H1 (cell line): ENCODE measurements at regions not wholly inside any gene's neighbourhood (a gene's known extent, or its start where the extent isn't known, plus 50 kb on each side); places are given as distances from the start of the nearest gene placed in this dataset.

Experiments
- CTCF ChIA-PET: fragments of 300-600 bp; sonication (Branson Sonifier 250); formaldehyde crosslinking; loops from one replicate; lab custom pipeline; 2021; ENCODE audit not compliant: partially characterized antibody; lab: Charles Lee
- POLR2A ChIA-PET: fragments of 300-600 bp; sonication (Branson Sonifier 250); formaldehyde crosslinking; loops from one replicate; lab custom pipeline; 2021; ENCODE audit warnings: inconsistent platforms; ENCODE audit not compliant: partially characterized antibody; lab: Charles Lee
- DNase-seq, 2 experiments: peaks; one replicate each; pipeline versions ENCODE4 v3.0.0 to v3.0.0-alpha.2; 2010 to 2022; ENCODE audit warnings: low spot score in 2 of 2, low read depth in 1 of 2, mixed read lengths in 1 of 2
- FAIRE-seq: peaks from 2 replicates; lab custom pipeline; 2011; peaks lifted over from hg19 to GRCh38; lab: Jason Lieb, UNC
- H2AFZ ChIP-seq: 2 replicates; pipeline ENCODE4 v1.8.1; 2012; ENCODE audit warnings: low read length, inconsistent platforms
- H2AK5ac ChIP-seq: 2 replicates; pipeline ENCODE4 v1.6.1; 2013; ENCODE audit warnings: low read depth, low read length
- H2BK120ac ChIP-seq: replicated peaks from 2 replicates; pipeline ENCODE3; 2013; ENCODE audit warnings: low read depth, low read length, inconsistent platforms
- H2BK12ac ChIP-seq: 2 replicates; pipeline ENCODE4 v1.6.1; 2013; ENCODE audit warnings: low read depth, low read length
- H2BK15ac ChIP-seq: 2 replicates; pipeline ENCODE4 v1.6.1; 2013; ENCODE audit warnings: low read length
- H2BK20ac ChIP-seq: 2 replicates; pipeline ENCODE4 v1.6.1; 2013; ENCODE audit warnings: low read length
- H2BK5ac ChIP-seq: 2 replicates; pipeline ENCODE4 v1.6.1; 2013; ENCODE audit warnings: low read depth, low read length
- H3K14ac ChIP-seq: 2 replicates; pipeline ENCODE4 v1.6.1; 2013; ENCODE audit warnings: inconsistent platforms; ENCODE audit not compliant: insufficient read length
- H3K18ac ChIP-seq: 2 replicates; pipeline ENCODE4 v1.6.1; 2013; ENCODE audit warnings: low read length; ENCODE audit errors: extremely low read depth
- H3K23ac ChIP-seq: 2 replicates; pipeline ENCODE4 v1.6.1; 2013; ENCODE audit warnings: inconsistent platforms; ENCODE audit not compliant: insufficient read length
- H3K23me2 ChIP-seq: 2 replicates; pipeline ENCODE4 v1.6.1; 2013; ENCODE audit warnings: low read depth, low read length
- H3K27ac ChIP-seq: 2 replicates; pipeline ENCODE4 v1.6.1; 2011; ENCODE audit warnings: low read depth, low read length, inconsistent platforms
- H3K27me3 ChIP-seq, 4 experiments: replicated peaks in 1 of 4; 1 replicate in 1 of 4; 2 replicates in 3 of 4; pipeline versions ENCODE4 v1.6.1 to v1.8.1; 2011 to 2013; ENCODE audit warnings: low read length in 3 of 4, mild to moderate bottlenecking in 3 of 4, inconsistent platforms in 2 of 4, mixed read lengths in 2 of 4, moderate library complexity in 1 of 4; ENCODE audit not compliant: control insufficient read depth in 3 of 4, insufficient read depth in 3 of 4; ENCODE audit errors: extremely low read depth in 1 of 4
- H3K36me3 ChIP-seq, 4 experiments: 2 replicates each; pipeline versions ENCODE4 v1.6.1 to v1.8.1; 2011 to 2013; ENCODE audit warnings: mild to moderate bottlenecking in 4 of 4, low read length in 3 of 4, moderate library complexity in 2 of 4, control low read depth in 1 of 4, inconsistent platforms in 1 of 4; ENCODE audit not compliant: insufficient read depth in 4 of 4, control insufficient read depth in 2 of 4
- H3K4ac ChIP-seq: replicated peaks from 2 replicates; pipeline ENCODE3; 2013; ENCODE audit warnings: low read length, low read depth, mixed read lengths, inconsistent platforms; ENCODE audit not compliant: insufficient read length
- H3K4me1 ChIP-seq, 4 experiments: replicated peaks in 1 of 4; 1 replicate in 1 of 4; 2 replicates in 3 of 4; pipeline versions ENCODE4 v1.6.1 to v1.8.1; 2011 to 2013; ENCODE audit warnings: low read length in 3 of 4, inconsistent platforms in 2 of 4, mixed read lengths in 1 of 4; ENCODE audit not compliant: insufficient read depth in 4 of 4, control insufficient read depth in 3 of 4
- H3K4me2 ChIP-seq, 2 experiments: 2 replicates each; pipeline versions ENCODE4 v1.6.1 to v1.8.1; 2011 to 2013; ENCODE audit warnings: low read depth in 2 of 2, low read length in 2 of 2, control low read depth in 1 of 2, inconsistent platforms in 1 of 2, mild to moderate bottlenecking in 1 of 2; ENCODE audit not compliant: insufficient read depth in 1 of 2
- H3K4me3 ChIP-seq, 4 experiments: fragments of 200-600, 300-600 bp in 1 of 4; sonication (generic), shearing (Covaris generic), sonication (Bioruptor Twin) in 1 of 4; 2 replicates each; pipeline versions ENCODE4 v1.5.1 to v1.8.1; 2011 to 2016; ENCODE audit warnings: low read length in 4 of 4, low read depth in 3 of 4, control low read depth in 2 of 4, inconsistent platforms in 2 of 4, mild to moderate bottlenecking in 2 of 4, mixed read lengths in 1 of 4, moderate library complexity in 1 of 4; ENCODE audit not compliant: insufficient read depth in 2 of 4; ENCODE audit errors: extremely low read depth in 1 of 4
- H3K56ac ChIP-seq: replicated peaks from 2 replicates; pipeline ENCODE3; 2013; ENCODE audit warnings: low read depth, mild to moderate bottlenecking, mixed read lengths, low read length, inconsistent platforms; ENCODE audit not compliant: insufficient read length
- H3K79me1 ChIP-seq: 2 replicates; pipeline ENCODE4 v1.6.1; 2013; ENCODE audit warnings: low read depth, low read length, control low read depth
- H3K79me2 ChIP-seq, 2 experiments: 2 replicates each; pipeline versions ENCODE4 v1.6.1 to v1.8.1; 2012 to 2013; ENCODE audit warnings: low read length in 2 of 2, mild to moderate bottlenecking in 2 of 2, inconsistent platforms in 1 of 2; ENCODE audit not compliant: insufficient read depth in 2 of 2, control insufficient read depth in 1 of 2
- H3K9ac ChIP-seq, 4 experiments: replicated peaks in 1 of 4; 1 replicate in 1 of 4; 2 replicates in 3 of 4; pipeline versions ENCODE4 v1.6.1 to v1.8.1; 2011 to 2013; ENCODE audit warnings: low read depth in 3 of 4, low read length in 3 of 4, control low read depth in 2 of 4, mild to moderate bottlenecking in 2 of 4, moderate library complexity in 2 of 4, inconsistent platforms in 1 of 4; ENCODE audit errors: extremely low read depth in 1 of 4
- H3K9me3 ChIP-seq, 2 experiments: 2 replicates each; pipeline versions ENCODE4 v1.6.1 to v1.8.1; 2012 to 2013; ENCODE audit warnings: mild to moderate bottlenecking in 2 of 2, moderate library complexity in 2 of 2, control low read depth in 1 of 2, inconsistent platforms in 1 of 2, low read depth in 1 of 2, low read length in 1 of 2, mixed read lengths in 1 of 2; ENCODE audit not compliant: insufficient read depth in 2 of 2
- H4K20me1 ChIP-seq, 2 experiments: replicated peaks in 1 of 2; 2 replicates each; pipeline versions ENCODE3 to v1.8.1; 2011 to 2013; ENCODE audit warnings: inconsistent platforms in 2 of 2, low read length in 2 of 2, mild to moderate bottlenecking in 1 of 2; ENCODE audit not compliant: insufficient read depth in 2 of 2, control insufficient read depth in 1 of 2
- H4K5ac ChIP-seq: 2 replicates; pipeline ENCODE4 v1.6.1; 2013; ENCODE audit warnings: low read length, low read depth, mixed read lengths, inconsistent platforms; ENCODE audit not compliant: insufficient read length
- H4K8ac ChIP-seq: 2 replicates; pipeline ENCODE4 v1.8.0; 2013; ENCODE audit warnings: mild to moderate bottlenecking, moderate library complexity, low read length, inconsistent platforms; ENCODE audit not compliant: insufficient read depth; ENCODE audit errors: extremely low read depth
- H4K91ac ChIP-seq: replicated peaks from 2 replicates; pipeline ENCODE3; 2013; ENCODE audit warnings: low read length, mixed read lengths, inconsistent platforms; ENCODE audit not compliant: insufficient read length
- CTCF ChIP-seq, 3 experiments: IDR thresholded peaks; 1 replicate in 2 of 3; 2 replicates in 1 of 3; pipeline versions ENCODE4 v1.5.1 to v1.6.1; 2011; ENCODE audit warnings: low read length in 3 of 3, mild to moderate bottlenecking in 3 of 3, inconsistent platforms in 2 of 3, low read depth in 1 of 3, moderate library complexity in 1 of 3; ENCODE audit not compliant: insufficient read depth in 1 of 3; ENCODE audit errors: control extremely low read depth in 1 of 3
- EP300 ChIP-seq, 2 experiments: IDR thresholded peaks; 1 replicate in 1 of 2; 2 replicates in 1 of 2; pipeline ENCODE4 v1.6.1; 2011 to 2012; ENCODE audit warnings: low read depth in 2 of 2, low read length in 2 of 2, mild to moderate bottlenecking in 2 of 2, borderline replicate concordance in 1 of 2, inconsistent platforms in 1 of 2, moderate library complexity in 1 of 2
- GABPA ChIP-seq: IDR thresholded peaks from 2 replicates; pipeline ENCODE4 v1.6.1; 2011; ENCODE audit warnings: mild to moderate bottlenecking, low read length, moderate library complexity, borderline replicate concordance; ENCODE audit not compliant: insufficient read depth
- WGBS, 2 experiments: shearing (Covaris generic) in 1 of 2; methylation state at CpG; one replicate each; pipeline versions ENCODE4 v1.1.6 to v1.1.7; 2013 to 2015; ENCODE audit warnings: low lambda C conversion rate in 2 of 2, mixed read lengths in 2 of 2, inconsistent platforms in 1 of 2, low coverage in 1 of 2, missing lambda C conversion rate in 1 of 2; ENCODE audit not compliant: insufficient replicate concordance in 2 of 2, insufficient coverage in 1 of 2, insufficient read length in 1 of 2; ENCODE audit errors: extremely low coverage in 1 of 2, missing lambda C conversion rate in 1 of 2; 5-methylcytosine and 5-hydroxymethylcytosine counted together

GRCh38 chr3:124557-125179 lies 71.9 kb upstream of the CHL1 start:
- no peak for FAIRE-seq
- H3K9me3 ChIP-seq, result no peaks in the 10 kb centered on the region

More at GRCh38 chr3:124557-125179, 71.9 kb upstream of the CHL1 start:
- Histone ChIP-seq H3K4me3 (no peak overlapping the region), H3K9ac (no peak overlapping the region), H2AK5ac (no peak overlapping the region), H3K4me2 (no peak overlapping the region), H3K18ac (no peak overlapping the region), H3K36me3 (no peaks in the 10 kb centered on the region), H3K27ac (no peak overlapping the region), H3K4me1 (no peaks in the 10 kb centered on the region), H4K5ac (no peak overlapping the region), H2BK5ac (no peak overlapping the region), H3K23ac (no peak overlapping the region), H3K27me3 (peaks cover 0 to 1% (median 0%) of the 10 kb centered on the region in 4 experiments; a peak in 1 of 7 replicates), H3K56ac (no peak overlapping the region), H2BK120ac (no peak overlapping the region), H3K23me2 (no peaks in the 10 kb centered on the region), H2AFZ (no peak overlapping the region), H2BK12ac (no peak overlapping the region), H3K79me1 (no peaks in the 10 kb centered on the region), H3K79me2 (no peaks in the 10 kb centered on the region), H3K4ac (no peak overlapping the region), H2BK15ac (no peak overlapping the region), H4K20me1 (no peaks in the 10 kb centered on the region), H3K14ac (no peak overlapping the region), H4K91ac (no peak overlapping the region), H2BK20ac (no peak overlapping the region), H4K8ac (no peak overlapping the region)
- ChIA-PET POLR2A (no interaction called here), CTCF (interaction anchor here (1.1 kb wide), 1 partner anchor 229 kb away, joined by 3 read pairs; no protein-coding TSS in a partner anchor)
- DNase-seq, result no peak
- WGBS, 2 experiments, result 94% methylated on average over 1 of the region's 1 CpG; no CpG with 5 or more reads in 1 of the 2 experiments
- TF ChIP-seq GABPA (no peak), CTCF (IDR thresholded peaks at IDR 0.05; ENCODE audit: control extremely low read depth in 1 of 3, insufficient read depth in 1 of 3, low read depth in 1 of 3, low read length in 3 of 3) (no peak), EP300 (IDR thresholded peaks at IDR 0.05; ENCODE audit: borderline replicate concordance in 1 of 2, low read depth in 2 of 2, low read length in 2 of 2) (no peak)
